ENCODE measurements at regions not wholly inside any gene's neighbourhood (a gene's known extent, or its start where the extent isn't known, plus 50 kb on each side); places are given as distances from the start of the nearest gene placed in this dataset.

DNA sequence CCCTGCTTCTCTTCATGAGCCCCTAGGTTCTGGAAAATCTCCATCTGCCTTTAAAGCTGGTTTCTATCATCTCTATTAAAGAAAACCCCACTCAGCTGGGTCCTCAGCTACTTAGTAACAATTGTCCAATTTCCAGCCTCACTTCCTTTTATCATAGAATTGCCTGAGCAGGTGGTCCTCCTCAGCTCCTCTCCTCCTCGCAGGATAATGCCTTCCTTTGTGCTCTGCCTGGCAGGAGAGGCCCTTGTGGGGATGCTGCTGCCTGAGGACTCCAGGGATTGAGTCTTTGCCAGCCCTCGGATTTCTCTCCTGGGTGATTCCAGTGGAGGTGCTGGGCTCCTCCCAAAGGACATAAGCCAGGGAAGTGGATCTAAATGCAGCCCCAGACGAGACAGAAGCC lies 448.3 kb downstream of the INSC start:
- Histone ChIP-seq H4K20me1 (ENCODE audit: insufficient read depth) (no peaks in the 10 kb centered on the region), H3K79me2 (ENCODE audit: insufficient read depth, low read length) (no peaks in the 10 kb centered on the region), H3K9me2 (ENCODE audit: insufficient read depth) (no peaks in the 10 kb centered on the region), H3K27ac (ENCODE audit: low read depth, low read length) (no peak overlapping the region), H3K9ac (ENCODE audit: low read length) (no peak overlapping the region), H3K27me3 (ENCODE audit: insufficient read depth, low read length) (no peaks in the 10 kb centered on the region), H3K4me1 (ENCODE audit: control insufficient read depth in 1 of 2, insufficient read depth in 2 of 2, low read length in 2 of 2) (no peaks in the 10 kb centered on the region), H3K36me3 (ENCODE audit: control insufficient read depth in 1 of 2, insufficient read depth in 2 of 2, low read length in 2 of 2) (no peaks in the 10 kb centered on the region), H3K4me2 (ENCODE audit: low read length) (no peak overlapping the region), H3K4me3 (replicated peaks in 1 of 2; ENCODE audit: low read depth in 1 of 2, low read length in 2 of 2) (no peak overlapping the region), H3K9me3 (ENCODE audit: control insufficient read depth in 1 of 2, insufficient read depth in 1 of 2, low read depth in 1 of 2, low read length in 2 of 2) (no peaks in the 10 kb centered on the region), H2AFZ (ENCODE audit: low read depth, low read length, poor library complexity, severe bottlenecking) (no peak overlapping the region)
- ATAC-seq (no peak), DNase-seq (ENCODE audit: low read depth, low spot score) (no peak)
- no TSS peak for BruUV-seq (replicated peaks)
- ChIA-PET CTCF (no interaction called here), RAD21 (ENCODE audit: low non-redundant PET in 1 of 2, low total read pairs in 2 of 2, uncharacterized antibody in 2 of 2, unreplicated experiment in 2 of 2) (no interaction called here), POLR2A (no interaction called here)
- intact Hi-C loops (cut with micrococcal nuclease), result no loop called here
- TF ChIP-seq EGR1 (IDR thresholded peaks at IDR 0.05; ENCODE audit: low read depth) (no peak), FOSL1 (IDR thresholded peaks at IDR 0.05; ENCODE audit: low read depth) (no peak), CEBPB (IDR thresholded peaks at IDR 0.05; ENCODE audit: low read depth) (no peak), TCF7L2 (IDR thresholded peaks at IDR 0.05; ENCODE audit: borderline replicate concordance, extremely low read depth, insufficient read depth, insufficient read length) (no peak), SP1 (IDR thresholded peaks at IDR 0.05; ENCODE audit: low read depth) (no peak), RAD21 (IDR thresholded peaks at IDR 0.05; ENCODE audit: low read depth) (no peak), POLR2A (IDR thresholded peaks at IDR 0.05; ENCODE audit: borderline replicate concordance, extremely low read depth, insufficient read depth, insufficient read length) (no peak), ELF1 (IDR thresholded peaks at IDR 0.05; ENCODE audit: borderline replicate concordance, low read depth) (no peak), ZNF274 (IDR thresholded peaks at IDR 0.05; ENCODE audit: low read depth, low read length) (no peak)
- TF ChIP-seq, protein P1, sequence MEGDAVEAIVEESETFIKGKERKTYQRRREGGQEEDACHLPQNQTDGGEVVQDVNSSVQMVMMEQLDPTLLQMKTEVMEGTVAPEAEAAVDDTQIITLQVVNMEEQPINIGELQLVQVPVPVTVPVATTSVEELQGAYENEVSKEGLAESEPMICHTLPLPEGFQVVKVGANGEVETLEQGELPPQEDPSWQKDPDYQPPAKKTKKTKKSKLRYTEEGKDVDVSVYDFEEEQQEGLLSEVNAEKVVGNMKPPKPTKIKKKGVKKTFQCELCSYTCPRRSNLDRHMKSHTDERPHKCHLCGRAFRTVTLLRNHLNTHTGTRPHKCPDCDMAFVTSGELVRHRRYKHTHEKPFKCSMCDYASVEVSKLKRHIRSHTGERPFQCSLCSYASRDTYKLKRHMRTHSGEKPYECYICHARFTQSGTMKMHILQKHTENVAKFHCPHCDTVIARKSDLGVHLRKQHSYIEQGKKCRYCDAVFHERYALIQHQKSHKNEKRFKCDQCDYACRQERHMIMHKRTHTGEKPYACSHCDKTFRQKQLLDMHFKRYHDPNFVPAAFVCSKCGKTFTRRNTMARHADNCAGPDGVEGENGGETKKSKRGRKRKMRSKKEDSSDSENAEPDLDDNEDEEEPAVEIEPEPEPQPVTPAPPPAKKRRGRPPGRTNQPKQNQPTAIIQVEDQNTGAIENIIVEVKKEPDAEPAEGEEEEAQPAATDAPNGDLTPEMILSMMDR (IDR thresholded peaks at IDR 0.05 in 2 of 3, conservative IDR thresholded peaks at IDR 0.05 in 1 of 3; ENCODE audit: borderline replicate concordance in 1 of 3, insufficient read depth in 1 of 3, low read depth in 2 of 3, low read length in 2 of 3), result no peak
- TF ChIP-seq, protein P2, sequence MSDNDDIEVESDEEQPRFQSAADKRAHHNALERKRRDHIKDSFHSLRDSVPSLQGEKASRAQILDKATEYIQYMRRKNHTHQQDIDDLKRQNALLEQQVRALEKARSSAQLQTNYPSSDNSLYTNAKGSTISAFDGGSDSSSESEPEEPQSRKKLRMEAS (IDR thresholded peaks at IDR 0.05), result no peak
- TF ChIP-seq, protein P3, sequence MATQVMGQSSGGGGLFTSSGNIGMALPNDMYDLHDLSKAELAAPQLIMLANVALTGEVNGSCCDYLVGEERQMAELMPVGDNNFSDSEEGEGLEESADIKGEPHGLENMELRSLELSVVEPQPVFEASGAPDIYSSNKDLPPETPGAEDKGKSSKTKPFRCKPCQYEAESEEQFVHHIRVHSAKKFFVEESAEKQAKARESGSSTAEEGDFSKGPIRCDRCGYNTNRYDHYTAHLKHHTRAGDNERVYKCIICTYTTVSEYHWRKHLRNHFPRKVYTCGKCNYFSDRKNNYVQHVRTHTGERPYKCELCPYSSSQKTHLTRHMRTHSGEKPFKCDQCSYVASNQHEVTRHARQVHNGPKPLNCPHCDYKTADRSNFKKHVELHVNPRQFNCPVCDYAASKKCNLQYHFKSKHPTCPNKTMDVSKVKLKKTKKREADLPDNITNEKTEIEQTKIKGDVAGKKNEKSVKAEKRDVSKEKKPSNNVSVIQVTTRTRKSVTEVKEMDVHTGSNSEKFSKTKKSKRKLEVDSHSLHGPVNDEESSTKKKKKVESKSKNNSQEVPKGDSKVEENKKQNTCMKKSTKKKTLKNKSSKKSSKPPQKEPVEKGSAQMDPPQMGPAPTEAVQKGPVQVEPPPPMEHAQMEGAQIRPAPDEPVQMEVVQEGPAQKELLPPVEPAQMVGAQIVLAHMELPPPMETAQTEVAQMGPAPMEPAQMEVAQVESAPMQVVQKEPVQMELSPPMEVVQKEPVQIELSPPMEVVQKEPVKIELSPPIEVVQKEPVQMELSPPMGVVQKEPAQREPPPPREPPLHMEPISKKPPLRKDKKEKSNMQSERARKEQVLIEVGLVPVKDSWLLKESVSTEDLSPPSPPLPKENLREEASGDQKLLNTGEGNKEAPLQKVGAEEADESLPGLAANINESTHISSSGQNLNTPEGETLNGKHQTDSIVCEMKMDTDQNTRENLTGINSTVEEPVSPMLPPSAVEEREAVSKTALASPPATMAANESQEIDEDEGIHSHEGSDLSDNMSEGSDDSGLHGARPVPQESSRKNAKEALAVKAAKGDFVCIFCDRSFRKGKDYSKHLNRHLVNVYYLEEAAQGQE (IDR thresholded peaks at IDR 0.05; ENCODE audit: low read depth), result no peak

Measured in HCT116 (cell line).